ENCODE measurements at regions not wholly inside any gene's neighbourhood (a gene's known extent, or its start where the extent isn't known, plus 50 kb on each side); places are given as distances from the start of the nearest gene placed in this dataset.
"Not testable (repeated sequence)": the region's sequence is repeated elsewhere in the genome, so short reads cannot be mapped to it uniquely, and the experiment has no call there.

- no peak for DNase-seq (ENCODE audit: low spot score)
Observed at GRCh38 chr5:58357121-58357520, 102.8 kb downstream of the PLK2 start.

GRCh38 chr5:58356662-58357061 lies 103.2 kb downstream of the PLK2 start:
- DNase-seq (ENCODE audit: low spot score): no peak

- DNase-seq (ENCODE audit: low spot score): no peak
Observed at GRCh38 chr5:58354827-58355226, 105.1 kb downstream of the PLK2 start.

- DNase-seq (ENCODE audit: low spot score): no peak
Observed at GRCh38 chr5:58353992-58354391, 105.9 kb downstream of the PLK2 start.

GRCh38 chr5:58351190-58351589 lies 108.7 kb downstream of the PLK2 start:
- no peak for DNase-seq (ENCODE audit: low spot score)

- DNase-seq (ENCODE audit: low spot score): no peak
Observed at GRCh38 chr5:58348996-58349728, 110.7 kb downstream of the PLK2 start.

GRCh38 chr5:58346041-58346440 lies 113.8 kb downstream of the PLK2 start:
- DNase-seq (ENCODE audit: low spot score): no peak

GRCh38 chr5:58341476-58341875 lies 118.4 kb downstream of the PLK2 start:
- DNase-seq (ENCODE audit: low spot score): no peak

- no peak for DNase-seq (ENCODE audit: low spot score)
Observed at GRCh38 chr5:58335518-58335917, 124.4 kb downstream of the PLK2 start.

- DNase-seq (ENCODE audit: low spot score): no peak
Observed at GRCh38 chr5:58334035-58334434, 125.9 kb downstream of the PLK2 start.

- DNase-seq (ENCODE audit: low spot score): no peak
Observed at GRCh38 chr5:58330781-58331180, 129.1 kb downstream of the PLK2 start.

GRCh38 chr5:58327289-58327688 lies 132.6 kb downstream of the PLK2 start:
- no peak for DNase-seq (ENCODE audit: low spot score)

- no peak for DNase-seq (ENCODE audit: low spot score)
Observed at GRCh38 chr5:58326022-58326421, 133.9 kb downstream of the PLK2 start.

- DNase-seq (ENCODE audit: low spot score): peak; percentile 35
Observed at GRCh38 chr5:58322453-58322852, 137.4 kb downstream of the PLK2 start.

- DNase-seq (ENCODE audit: low spot score): peak; percentile 9
Observed at GRCh38 chr5:58318468-58318867, 141.4 kb downstream of the PLK2 start.

- peak; percentile 15 for DNase-seq (ENCODE audit: low spot score)
Observed at GRCh38 chr5:58317808-58318207, 142.1 kb downstream of the PLK2 start.

- no peak for DNase-seq (ENCODE audit: low spot score)
Observed at GRCh38 chr5:58317009-58317408, 142.9 kb downstream of the PLK2 start.

GRCh38 chr5:58315794-58316193 lies 144.1 kb downstream of the PLK2 start:
- DNase-seq (ENCODE audit: low spot score): no peak

GRCh38 chr5:58314356-58315210 lies 145.3 kb downstream of the PLK2 start:
- no peak for DNase-seq (ENCODE audit: low spot score)

- no peak for DNase-seq (ENCODE audit: low spot score)
Observed at GRCh38 chr5:58312299-58312698, 147.6 kb downstream of the PLK2 start.

GRCh38 chr5:58311526-58311925 lies 148.4 kb downstream of the PLK2 start:
- no peak for DNase-seq (ENCODE audit: low spot score)

- DNase-seq (ENCODE audit: low spot score): not testable (repeated sequence)
Observed at GRCh38 chr5:58308384-58308783, 151.5 kb downstream of the PLK2 start.

- DNase-seq (ENCODE audit: low spot score): no peak
Observed at GRCh38 chr5:58300346-58300895, 159.5 kb downstream of the PLK2 start.

Data from GM03348 (cell line).